ENCODE measurements at regions not wholly inside any gene's neighbourhood (a gene's known extent, or its start where the extent isn't known, plus 50 kb on each side); places are given as distances from the start of the nearest gene placed in this dataset.

GRCh38 chr7:130995252-130996081, 261.5 kb upstream of the KLF14 start:
- TF ChIP-seq POLR2AphosphoS5 (IDR thresholded peaks at IDR 0.05; ENCODE audit: low read depth, low read length) (no peak), PAX5 (IDR thresholded peaks at IDR 0.05; ENCODE audit: insufficient read depth, low read length, severe bottlenecking) (no peak), POLR2A (IDR thresholded peaks at IDR 0.05; ENCODE audit: low read depth, low read length) (no peak), SPI1 (IDR thresholded peaks at IDR 0.05; ENCODE audit: low read depth, low read length) (no peak), TAF1 (IDR thresholded peaks at IDR 0.05; ENCODE audit: low read depth, low read length) (no peak), POU2F2 (IDR thresholded peaks at IDR 0.05; ENCODE audit: low read depth, low read length) (no peak)
